Mesendoderm (in vitro differentiated cells): ENCODE measurements at regions not wholly inside any gene's neighbourhood (a gene's known extent, or its start where the extent isn't known, plus 50 kb on each side); places are given as distances from the start of the nearest gene placed in this dataset. TPM values are rescaled to one million over a fixed set of nuclear protein-coding genes. Genes with fewer than 3 reads are reported as not detected.

Experiments
- small RNA-seq: library from polyadenylated mRNA; stranded (forward); fragments of <200 nt; extraction: miRNeasy Mini kit (QIAGEN cat#:217004); gene quantifications from one replicate; pipeline ENCODE3, GENCODE V24; 2013; ENCODE audit not compliant: insufficient read depth

Small RNA genes in the stretch of these regions (small RNA-seq; reads per million reads assigned to genes)
- not detected for gene AC018645.1
- not detected for gene MIR550A2
- gene RF00322 = not detected
